KOPT-K1 (cell line): ENCODE measurements at regions not wholly inside any gene's neighbourhood (a gene's known extent, or its start where the extent isn't known, plus 50 kb on each side); places are given as distances from the start of the nearest gene placed in this dataset.

Experiments used
- H3K27ac ChIP-seq: fragments of 200-600 bp; sonication (generic); 2 replicates; pipeline ENCODE4 v1.5.1; 2016; ENCODE audit warnings: antibody characterized with exemption, mild to moderate bottlenecking, low read depth, low read length; ENCODE audit not compliant: poor library complexity, severe bottlenecking
- H3K36me3 ChIP-seq: fragments of 200-600 bp; sonication (generic); 2 replicates; pipeline ENCODE4 v1.5.1; 2017; ENCODE audit warnings: antibody characterized with exemption, mild to moderate bottlenecking, low read length, moderate library complexity; ENCODE audit not compliant: insufficient read depth
- H3K9me3 ChIP-seq: fragments of 200-600 bp; sonication (generic); 2 replicates; pipeline ENCODE4 v1.5.1; 2017; ENCODE audit warnings: antibody characterized with exemption, low read length, mild to moderate bottlenecking; ENCODE audit not compliant: insufficient read depth, poor library complexity, severe bottlenecking

DNA sequence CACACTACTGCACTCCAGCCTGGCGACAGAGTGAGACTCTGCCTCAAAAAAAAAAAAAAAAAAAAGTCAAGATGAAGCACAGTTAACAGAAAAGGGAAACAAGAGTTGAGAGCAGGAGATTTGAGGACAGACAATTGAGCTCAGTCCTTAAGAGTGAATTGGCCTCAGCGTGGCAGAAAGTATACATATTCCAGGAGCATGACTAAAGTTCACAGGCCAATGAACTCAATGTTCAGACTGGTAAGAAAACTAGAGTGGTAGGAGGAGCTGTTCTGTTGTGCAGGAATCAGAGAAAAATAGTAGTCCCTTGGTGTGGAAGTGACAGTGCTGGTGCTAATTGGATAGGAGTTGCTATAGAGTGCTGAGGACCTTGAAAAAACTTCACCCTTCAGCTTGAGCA lies 60.0 kb downstream of the NRN1 start:
- H3K9me3 ChIP-seq, result peaks cover 18% of the 10 kb centered on the region
- H3K36me3 ChIP-seq, result no peaks in the 10 kb centered on the region
- H3K27ac ChIP-seq, result no peak overlapping the region

DNA sequence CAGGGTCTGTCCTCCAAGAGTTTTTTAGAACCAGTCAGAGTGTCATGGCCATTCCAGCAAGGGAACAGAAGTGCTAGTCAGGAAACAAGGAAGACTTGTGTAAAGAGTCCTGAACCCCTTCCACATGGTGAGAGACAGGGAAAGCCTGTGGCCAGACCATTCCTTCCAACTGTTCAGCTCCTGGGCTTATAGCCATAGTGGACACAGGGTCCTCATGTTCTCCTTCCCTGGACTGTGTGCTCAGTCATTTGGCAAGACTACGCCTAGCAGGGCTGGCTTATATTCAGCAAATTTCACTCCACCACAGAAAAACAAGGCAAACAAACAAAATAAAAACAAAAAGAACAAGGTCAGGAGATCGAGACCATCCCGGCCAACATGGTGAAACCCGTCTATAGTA lies 60.5 kb downstream of the NRN1 start:
- peaks cover 18% of the 10 kb centered on the region for H3K9me3 ChIP-seq
- no peaks in the 10 kb centered on the region for H3K36me3 ChIP-seq
- H3K27ac ChIP-seq, result no peak overlapping the region

DNA sequence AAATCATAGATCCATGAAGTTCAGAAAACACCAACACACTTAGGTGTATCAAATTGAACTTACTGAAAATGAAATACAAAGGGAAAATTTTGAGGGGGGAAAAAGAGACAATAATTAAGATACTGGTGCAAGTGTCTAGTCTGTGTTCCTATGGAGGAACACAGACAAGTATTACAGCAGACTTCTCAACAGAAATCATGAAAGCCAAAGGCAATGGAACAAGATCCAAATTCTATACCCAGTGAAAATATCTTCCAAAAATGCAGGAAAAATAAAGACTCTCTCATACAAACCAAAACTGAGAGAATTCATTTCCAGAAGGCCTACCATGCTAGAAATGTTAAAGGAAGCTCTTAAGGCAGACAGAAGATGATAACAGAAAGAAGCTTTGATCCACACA lies 63.1 kb downstream of the NRN1 start:
- no peak overlapping the region for H3K27ac ChIP-seq
- H3K9me3 ChIP-seq, result peaks cover 18% of the 10 kb centered on the region
- H3K36me3 ChIP-seq, result no peaks in the 10 kb centered on the region

DNA sequence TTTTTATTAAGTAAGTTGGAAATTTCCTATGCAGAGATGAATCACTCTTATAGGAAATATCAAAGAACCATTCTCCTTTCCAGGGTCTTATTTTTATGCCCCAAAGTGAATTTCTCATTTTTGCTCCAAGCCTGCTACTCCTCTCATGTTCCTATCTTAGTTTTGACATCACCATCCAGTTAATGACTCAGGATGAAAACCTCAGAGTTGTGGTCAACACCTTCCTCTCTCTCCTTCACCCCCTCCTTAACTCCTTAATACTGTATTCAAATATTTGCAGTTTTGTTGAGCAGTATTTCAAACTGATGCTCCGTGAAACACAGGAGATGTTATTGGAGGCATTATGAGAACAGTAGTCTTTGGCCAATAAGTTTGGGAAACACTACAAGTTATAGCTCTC lies 64.1 kb downstream of the NRN1 start:
- H3K27ac ChIP-seq, result no peak overlapping the region
- peaks cover 18% of the 10 kb centered on the region for H3K9me3 ChIP-seq
- no peaks in the 10 kb centered on the region for H3K36me3 ChIP-seq

DNA sequence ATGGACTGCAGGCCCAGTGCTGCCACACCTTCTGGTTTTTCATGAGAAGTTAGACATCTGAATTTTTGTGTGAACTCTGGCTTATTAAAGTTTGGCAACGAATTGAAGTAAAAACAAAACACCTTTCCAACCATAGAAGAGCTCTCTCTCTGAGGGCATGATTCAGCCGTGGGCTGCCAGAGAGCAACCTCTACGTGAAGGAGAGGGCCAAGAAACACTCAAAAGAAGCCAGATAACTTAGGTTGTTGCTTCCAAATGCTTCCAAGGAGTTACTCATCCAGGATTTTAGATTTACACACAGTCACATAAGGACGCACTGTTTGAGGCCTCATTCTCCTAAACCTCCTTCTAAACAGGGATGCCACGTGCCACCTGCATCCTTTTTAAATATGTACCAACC lies 65.5 kb downstream of the NRN1 start:
- Histone ChIP-seq H3K36me3 (no peaks in the 10 kb centered on the region), H3K9me3 (peaks cover 18% of the 10 kb centered on the region), H3K27ac (no peak overlapping the region)

DNA sequence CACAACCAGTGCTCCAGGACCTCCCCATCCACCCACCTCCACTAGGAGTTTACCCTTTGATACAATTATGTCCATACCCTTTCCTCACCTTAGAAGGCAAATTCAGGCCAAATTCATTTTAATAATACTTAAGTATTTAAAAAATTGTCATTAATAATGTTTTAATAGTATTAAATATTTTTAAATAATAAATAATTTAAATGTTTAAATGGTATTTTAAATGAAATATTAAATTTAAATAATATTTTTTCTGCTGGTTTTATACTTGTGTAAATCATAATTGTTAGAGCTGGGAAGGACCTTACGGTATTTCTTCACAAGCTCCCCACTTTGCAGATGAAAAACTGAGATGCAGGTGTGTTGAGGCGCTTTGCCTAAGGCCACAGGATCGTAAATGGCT lies 67.8 kb downstream of the NRN1 start:
- no peaks in the 10 kb centered on the region for H3K36me3 ChIP-seq
- no peak overlapping the region for H3K27ac ChIP-seq
- H3K9me3 ChIP-seq, result peaks cover 13% of the 10 kb centered on the region

DNA sequence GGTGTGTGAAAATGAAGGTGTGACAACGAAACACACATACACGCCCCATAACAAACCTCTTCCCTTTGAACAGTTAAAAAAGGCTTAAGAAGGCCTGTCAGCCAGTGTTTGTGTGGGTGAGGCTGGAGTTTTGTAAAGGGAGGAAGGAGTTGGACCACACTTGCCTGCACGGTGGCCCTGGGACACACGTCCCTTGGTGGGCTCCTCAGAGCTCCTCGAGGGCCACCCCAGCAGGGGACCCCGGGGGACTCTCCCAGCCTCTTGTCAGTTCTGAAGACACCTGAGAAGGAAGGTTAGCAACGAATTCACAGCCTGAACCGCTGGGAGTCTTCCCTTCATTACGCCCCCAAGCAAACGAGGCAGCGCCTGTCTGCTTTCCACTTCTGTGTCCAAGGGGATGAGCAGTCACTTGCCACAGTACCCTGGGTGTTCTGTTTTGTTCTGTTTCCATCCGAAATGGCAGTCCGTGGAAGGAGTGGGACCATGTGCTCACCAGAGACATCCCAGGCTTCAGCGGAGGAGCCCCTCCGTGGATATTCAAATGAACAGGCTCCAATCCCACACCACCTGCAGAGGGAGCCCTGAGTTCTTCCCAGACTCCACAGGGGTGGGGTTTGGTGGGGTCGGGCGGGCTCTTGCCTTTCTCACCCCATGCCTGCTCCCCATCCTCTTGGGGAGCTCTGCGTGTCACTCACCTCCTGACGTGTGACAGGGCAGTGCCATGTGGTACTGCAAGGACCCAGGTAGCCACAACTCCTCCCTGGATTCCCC lies 68.6 kb downstream of the NRN1 start:
- H3K36me3 ChIP-seq, result no peaks in the 10 kb centered on the region
- peaks cover 5% of the 10 kb centered on the region for H3K9me3 ChIP-seq
- H3K27ac ChIP-seq, result no peak overlapping the region

DNA sequence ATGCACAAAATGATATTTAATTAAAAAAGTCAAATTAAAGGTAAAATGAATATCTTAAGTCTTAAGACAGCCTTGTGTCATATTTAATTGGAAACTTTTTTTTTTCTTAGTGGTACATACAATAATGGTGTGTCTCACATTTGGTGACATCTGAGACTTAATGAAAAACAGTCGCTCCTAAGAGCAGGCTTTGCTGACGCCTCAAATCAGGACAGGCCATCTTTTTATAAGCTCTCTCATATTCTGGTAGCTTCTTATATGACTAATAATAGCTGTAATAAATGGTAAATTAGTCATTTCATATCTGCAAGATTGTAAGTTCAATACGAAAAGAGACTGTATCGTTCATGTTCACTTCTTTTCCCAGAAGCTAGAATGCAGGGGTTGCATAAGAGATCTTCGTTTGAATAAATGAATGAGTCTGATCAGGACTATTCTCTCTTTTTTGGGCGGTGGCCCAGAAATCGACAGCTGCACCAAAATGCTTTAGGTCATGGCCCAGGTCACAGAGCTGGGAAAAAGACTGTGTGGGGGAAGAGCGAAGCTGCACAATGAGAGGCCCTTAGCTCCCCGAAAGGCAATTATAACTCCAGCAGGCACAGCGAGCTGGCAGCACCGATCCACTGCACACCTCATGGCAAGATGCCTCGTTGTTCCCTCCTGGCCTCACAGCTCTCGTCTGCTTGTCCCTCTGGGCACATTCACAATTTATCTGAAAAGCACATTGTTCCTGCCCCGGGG lies 69.4 kb downstream of the NRN1 start:
- H3K27ac ChIP-seq, result no peak overlapping the region
- no peaks in the 10 kb centered on the region for H3K9me3 ChIP-seq
- no peaks in the 10 kb centered on the region for H3K36me3 ChIP-seq

DNA sequence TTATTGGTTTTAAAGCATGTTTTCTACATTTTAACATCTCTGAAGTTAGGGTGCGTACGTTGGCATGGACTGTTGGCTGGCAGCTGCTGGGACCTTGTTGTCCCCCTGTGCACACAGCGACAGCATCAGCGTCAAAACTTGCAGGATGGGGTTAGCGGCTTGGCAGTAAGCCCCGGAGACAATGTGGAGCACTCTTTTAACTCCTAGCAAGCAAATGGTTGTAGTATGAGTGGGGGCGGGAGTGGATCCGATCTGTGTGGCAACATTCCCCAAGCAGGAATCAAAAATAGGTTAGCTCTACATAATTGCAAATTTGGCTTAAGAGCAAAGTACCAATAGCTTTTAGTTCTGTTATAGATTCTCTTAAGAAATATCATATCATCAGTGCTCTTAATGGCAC lies 70.1 kb downstream of the NRN1 start:
- Histone ChIP-seq H3K27ac (no peak overlapping the region), H3K9me3 (no peaks in the 10 kb centered on the region), H3K36me3 (no peaks in the 10 kb centered on the region)

DNA sequence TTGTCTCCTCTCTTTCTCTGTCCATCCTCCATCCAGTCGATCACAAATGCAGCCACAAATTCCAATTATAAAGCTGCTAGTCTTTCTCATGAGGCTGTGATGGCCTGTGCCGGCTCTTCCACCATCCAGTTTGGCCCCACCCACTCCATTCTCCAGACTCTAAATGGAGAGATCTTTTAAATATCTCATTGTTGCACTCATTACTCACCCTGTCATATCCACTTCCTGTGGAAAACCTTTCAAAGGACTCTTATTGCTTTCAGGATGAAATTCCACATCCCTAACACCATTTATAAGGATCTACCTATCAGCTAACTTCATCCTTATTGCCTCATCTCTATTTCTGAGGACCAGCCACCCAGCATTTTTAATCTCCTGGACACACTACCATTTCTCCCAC lies 70.6 kb downstream of the NRN1 start:
- Histone ChIP-seq H3K9me3 (no peaks in the 10 kb centered on the region), H3K27ac (no peak overlapping the region), H3K36me3 (no peaks in the 10 kb centered on the region)

DNA sequence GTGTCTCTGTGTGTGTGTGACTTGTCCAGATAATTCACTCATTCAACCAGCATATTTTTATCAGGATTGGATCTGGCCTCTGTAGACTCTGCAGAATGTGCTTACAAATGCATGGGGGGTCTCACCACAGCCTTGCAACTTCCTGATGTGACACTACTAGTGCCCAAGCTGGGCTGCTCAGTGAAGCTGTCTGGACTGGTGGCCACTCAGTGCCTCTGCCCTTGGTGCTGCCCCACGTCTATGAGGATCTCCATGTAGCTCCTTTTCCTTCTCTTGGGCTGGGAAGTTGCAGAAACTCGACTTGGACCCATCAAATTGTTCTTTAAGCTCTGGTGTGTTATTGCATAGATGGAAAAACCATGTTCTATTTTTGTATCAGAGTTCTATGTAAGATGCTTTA lies 75.8 kb downstream of the NRN1 start:
- H3K36me3 ChIP-seq, result no peaks in the 10 kb centered on the region
- H3K9me3 ChIP-seq, result no peaks in the 10 kb centered on the region
- H3K27ac ChIP-seq, result no peak overlapping the region

DNA sequence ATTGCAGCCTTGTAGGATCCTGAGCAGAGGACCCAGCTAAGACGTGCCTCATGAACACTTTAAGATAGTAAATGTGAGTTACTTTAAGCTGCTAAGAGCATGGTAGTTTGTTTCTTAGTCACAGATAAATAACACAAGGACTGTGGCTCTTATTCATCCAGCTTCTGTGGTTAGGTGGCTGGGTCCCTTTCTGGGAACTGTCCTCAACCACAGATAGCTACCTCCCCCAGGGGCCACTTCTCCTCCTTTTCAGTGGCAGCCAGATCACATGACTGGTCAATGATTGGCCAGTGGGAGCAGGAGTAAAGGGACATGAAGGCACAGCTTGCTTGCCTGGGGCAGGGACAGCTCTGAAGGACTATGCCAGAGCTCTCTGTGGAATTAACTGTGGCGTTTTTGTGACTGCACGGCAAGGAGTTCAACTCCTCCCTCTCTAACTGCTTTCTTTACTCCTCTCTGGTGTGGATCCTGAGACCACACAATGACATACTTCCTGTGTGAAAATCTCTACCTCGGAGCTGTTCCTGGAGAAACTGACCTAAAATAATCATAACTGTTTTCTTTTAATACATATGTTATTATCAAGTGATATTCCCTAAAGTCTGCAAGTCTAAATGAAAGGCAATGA lies 76.5 kb downstream of the NRN1 start:
- Histone ChIP-seq H3K27ac (peak overlapping the region; percentile 55), H3K36me3 (no peaks in the 10 kb centered on the region)

DNA sequence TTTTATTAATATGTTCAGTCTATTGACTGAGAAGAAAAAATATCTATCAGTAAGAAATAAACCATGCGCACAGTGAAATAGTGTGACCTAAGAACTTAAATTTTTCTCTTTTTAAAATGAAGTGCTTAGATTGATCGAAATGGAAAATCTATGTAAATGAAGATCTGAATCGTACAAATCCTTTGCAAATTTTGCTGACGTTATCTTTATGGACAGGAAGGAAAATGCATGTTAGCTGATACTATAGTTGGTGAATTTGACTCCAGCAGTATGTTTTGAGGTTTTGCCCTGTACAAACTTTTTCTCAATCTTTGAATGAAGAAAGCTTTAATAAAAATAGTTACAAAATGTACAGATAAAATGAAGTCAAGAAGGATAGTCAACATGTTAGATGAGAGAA lies 82.9 kb downstream of the NRN1 start:
- Histone ChIP-seq H3K27ac (no peak overlapping the region), H3K9me3 (peaks cover 13% of the 10 kb centered on the region)

More for the DNA sequence above, 76.5 kb downstream of the NRN1 start:
- H3K9me3 ChIP-seq, result peaks cover 3% of the 10 kb centered on the region

DNA sequence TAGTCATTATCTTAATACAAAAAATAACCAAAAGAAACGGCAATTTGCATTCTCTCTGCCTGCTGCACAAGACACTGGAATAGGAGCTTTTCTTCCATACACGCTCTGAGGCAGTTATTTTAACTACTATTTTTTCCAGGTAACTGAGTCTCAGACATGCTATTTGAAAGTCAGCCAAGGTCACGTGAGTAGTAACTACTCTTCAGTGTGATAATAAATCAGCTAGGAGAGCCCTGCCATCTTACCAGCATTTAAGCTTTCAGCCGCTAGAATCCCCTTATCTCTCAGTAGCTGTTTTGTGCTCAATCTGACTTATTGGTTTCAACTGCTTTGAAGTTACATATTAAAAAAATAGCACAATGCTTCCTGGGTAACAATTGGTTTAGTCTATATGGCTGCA lies 84.5 kb downstream of the NRN1 start:
- no peak overlapping the region for H3K27ac ChIP-seq
- no peaks in the 10 kb centered on the region for H3K36me3 ChIP-seq
- peaks cover 13% of the 10 kb centered on the region for H3K9me3 ChIP-seq

More for the DNA sequence above, 82.9 kb downstream of the NRN1 start:
- no peaks in the 10 kb centered on the region for H3K36me3 ChIP-seq

DNA sequence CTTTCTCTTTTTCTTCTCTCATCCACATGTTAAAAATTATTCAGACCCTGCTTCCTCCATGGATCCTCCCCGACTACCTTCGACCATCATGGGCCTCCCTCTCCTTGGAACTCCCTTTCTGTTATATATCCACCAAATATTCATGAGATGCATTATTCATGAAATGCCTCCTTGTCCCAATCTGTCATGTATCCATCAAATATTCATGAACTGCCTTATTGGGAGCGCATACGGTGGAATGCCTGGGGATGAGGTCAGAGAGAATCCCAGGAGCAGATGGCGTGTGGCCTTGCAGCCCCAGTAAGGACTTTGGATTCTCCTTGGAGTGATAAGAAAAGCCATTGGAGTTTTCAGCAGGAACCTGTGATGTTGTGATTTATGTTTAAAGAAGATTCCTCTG lies 97.0 kb downstream of the NRN1 start:
- H3K36me3 ChIP-seq, result no peaks in the 10 kb centered on the region
- H3K27ac ChIP-seq, result no peak overlapping the region
- no peaks in the 10 kb centered on the region for H3K9me3 ChIP-seq
